Esophagus muscularis mucosa (tissue), 4 donors: ENCODE measurements at regions not wholly inside any gene's neighbourhood (a gene's known extent, or its start where the extent isn't known, plus 50 kb on each side); places are given as distances from the start of the nearest gene placed in this dataset.

Experiments used
- EP300 ChIP-seq: sonication (generic); formaldehyde crosslinking; IDR thresholded peaks from one replicate; pipeline ENCODE4 v1.6.1; 2017; ENCODE audit warnings: antibody characterized with exemption
- POLR2A ChIP-seq: fragments of 450-650 bp; IDR thresholded peaks from one replicate; pipeline ENCODE4 v1.6.1; 2017; ENCODE audit warnings: antibody characterized with exemption, moderate library complexity, mild to moderate bottlenecking, low read depth
- POLR2AphosphoS5 ChIP-seq, 2 donors: sonication (generic); formaldehyde crosslinking; IDR thresholded peaks; one replicate each; pipeline ENCODE4 v1.6.1; 2017; ENCODE audit warnings: antibody characterized with exemption in 2 of 2
- TF ChIP-seq, protein P1 (sequence below), 3 experiments: fragments of 200-600 bp in 2 of 3; fragments of 450-650 bp in 1 of 3; sonication (generic) in 2 of 3; IDR thresholded peaks; one replicate each; pipeline ENCODE4 v1.5.1; 2017 to 2019; ENCODE audit warnings: antibody characterized with exemption in 3 of 3, mild to moderate bottlenecking in 2 of 3, moderate library complexity in 1 of 3

DNA sequence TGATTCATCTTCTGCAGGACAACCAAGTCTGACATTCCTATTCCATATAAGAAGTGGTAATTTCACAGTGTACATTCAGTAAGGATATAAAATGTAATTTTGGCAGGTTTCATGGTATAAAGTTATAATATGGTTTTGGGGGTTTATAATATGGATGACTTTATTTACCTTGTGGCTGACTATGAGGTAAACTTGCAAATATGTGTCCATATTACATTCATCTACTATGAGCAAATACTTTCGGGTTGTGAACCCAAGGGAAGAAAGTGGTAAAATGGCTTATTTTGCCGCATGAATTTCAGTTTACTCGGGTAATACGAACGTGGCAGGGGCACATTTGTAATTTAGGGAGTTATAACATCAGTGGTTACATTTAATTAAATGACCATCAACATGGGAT, 86.7 kb upstream of the TNFSF11 start:
- TF ChIP-seq, protein P1, sequence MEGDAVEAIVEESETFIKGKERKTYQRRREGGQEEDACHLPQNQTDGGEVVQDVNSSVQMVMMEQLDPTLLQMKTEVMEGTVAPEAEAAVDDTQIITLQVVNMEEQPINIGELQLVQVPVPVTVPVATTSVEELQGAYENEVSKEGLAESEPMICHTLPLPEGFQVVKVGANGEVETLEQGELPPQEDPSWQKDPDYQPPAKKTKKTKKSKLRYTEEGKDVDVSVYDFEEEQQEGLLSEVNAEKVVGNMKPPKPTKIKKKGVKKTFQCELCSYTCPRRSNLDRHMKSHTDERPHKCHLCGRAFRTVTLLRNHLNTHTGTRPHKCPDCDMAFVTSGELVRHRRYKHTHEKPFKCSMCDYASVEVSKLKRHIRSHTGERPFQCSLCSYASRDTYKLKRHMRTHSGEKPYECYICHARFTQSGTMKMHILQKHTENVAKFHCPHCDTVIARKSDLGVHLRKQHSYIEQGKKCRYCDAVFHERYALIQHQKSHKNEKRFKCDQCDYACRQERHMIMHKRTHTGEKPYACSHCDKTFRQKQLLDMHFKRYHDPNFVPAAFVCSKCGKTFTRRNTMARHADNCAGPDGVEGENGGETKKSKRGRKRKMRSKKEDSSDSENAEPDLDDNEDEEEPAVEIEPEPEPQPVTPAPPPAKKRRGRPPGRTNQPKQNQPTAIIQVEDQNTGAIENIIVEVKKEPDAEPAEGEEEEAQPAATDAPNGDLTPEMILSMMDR (IDR thresholded peaks at IDR 0.05): no peak
- TF ChIP-seq POLR2A (no peak), EP300 (no peak), POLR2AphosphoS5 (IDR thresholded peaks at IDR 0.05) (no peak)
